ENCODE measurements at regions not wholly inside any gene's neighbourhood (a gene's known extent, or its start where the extent isn't known, plus 50 kb on each side); places are given as distances from the start of the nearest gene placed in this dataset.

DNA sequence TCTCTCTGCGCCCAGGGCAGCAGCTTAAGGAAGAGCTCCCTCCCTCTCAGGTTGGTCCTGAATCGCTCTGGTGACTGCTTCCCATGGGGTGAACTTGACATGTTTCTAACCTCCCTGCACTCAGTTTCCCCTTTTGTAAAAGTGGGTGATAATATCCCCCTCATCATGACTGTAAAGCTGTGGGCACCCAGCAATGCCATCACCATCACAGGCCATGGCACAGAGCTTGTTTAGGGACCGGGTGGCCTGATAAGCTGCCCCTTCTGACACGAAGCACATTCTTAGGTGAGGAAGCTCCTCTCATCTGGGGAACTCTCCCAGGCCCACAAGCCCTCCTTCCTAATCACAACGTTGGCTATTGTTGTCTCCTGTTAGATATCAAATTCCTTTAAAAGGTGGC is 972.8 kb upstream of the ZNF722 start:
- Histone ChIP-seq H3K4me2 (ENCODE audit: low read length) (no peak overlapping the region), H4K20me1 (ENCODE audit: insufficient read depth, low read length) (no peaks in the 10 kb centered on the region), H3K9me2 (ENCODE audit: insufficient read depth, low read length) (no peaks in the 10 kb centered on the region), H3K27ac (ENCODE audit: low read depth, low read length, poor library complexity, severe bottlenecking) (no peak overlapping the region), H3K4me1 (ENCODE audit: insufficient read depth, low read length, poor library complexity, severe bottlenecking) (no peaks in the 10 kb centered on the region), H3K36me3 (ENCODE audit: insufficient read depth, low read length) (no peaks in the 10 kb centered on the region), H3K79me2 (ENCODE audit: insufficient read depth, low read depth, low read length) (no peaks in the 10 kb centered on the region), H3K4me3 (ENCODE audit: low read depth, low read length, poor library complexity, severe bottlenecking) (no peak overlapping the region), H2AFZ (ENCODE audit: low read length) (no peak overlapping the region), H3K9me3 (ENCODE audit: low read length) (no peaks in the 10 kb centered on the region)
- no peak for TF ChIP-seq CTCF (conservative IDR thresholded peaks at IDR 0.05; ENCODE audit: low read length)
- TF ChIP-seq EZH2phosphoT487 (IDR thresholded peaks at IDR 0.05; ENCODE audit: borderline replicate concordance, low read depth, low read length) = no peak
- no peak for DNase-seq (ENCODE audit: low spot score)
- ChIA-PET POLR2A (no interaction called here), CTCF (ENCODE audit: unreplicated experiment) (no interaction called here)
- intact Hi-C loops (cut with micrococcal nuclease; ENCODE audit: unreplicated experiment) = no loop called here
- no TSS peak for BruUV-seq (replicated peaks)

- Histone ChIP-seq H4K20me1 (ENCODE audit: insufficient read depth, low read length) (no peaks in the 10 kb centered on the region), H3K79me2 (ENCODE audit: insufficient read depth, low read depth, low read length) (no peaks in the 10 kb centered on the region), H3K4me3 (ENCODE audit: low read depth, low read length, poor library complexity, severe bottlenecking) (no peak overlapping the region), H3K36me3 (ENCODE audit: insufficient read depth, low read length) (no peaks in the 10 kb centered on the region), H3K9me3 (ENCODE audit: low read length) (no peaks in the 10 kb centered on the region), H2AFZ (ENCODE audit: low read length) (no peak overlapping the region), H3K9me2 (ENCODE audit: insufficient read depth, low read length) (no peaks in the 10 kb centered on the region), H3K4me2 (ENCODE audit: low read length) (no peak overlapping the region), H3K27ac (ENCODE audit: low read depth, low read length, poor library complexity, severe bottlenecking) (no peak overlapping the region), H3K4me1 (ENCODE audit: insufficient read depth, low read length, poor library complexity, severe bottlenecking) (no peaks in the 10 kb centered on the region)
- TF ChIP-seq EZH2phosphoT487 (IDR thresholded peaks at IDR 0.05; ENCODE audit: borderline replicate concordance, low read depth, low read length) = no peak
- no peak for TF ChIP-seq CTCF (conservative IDR thresholded peaks at IDR 0.05; ENCODE audit: low read length)
- BruUV-seq (replicated peaks) = no TSS peak
- no peak for DNase-seq (ENCODE audit: low spot score)
- intact Hi-C loops (cut with micrococcal nuclease; ENCODE audit: unreplicated experiment) = no loop called here
- ChIA-PET CTCF (ENCODE audit: unreplicated experiment) (no interaction called here), POLR2A (no interaction called here)
These were observed 971.6 kb upstream of the ZNF722 start for GRCh38 chr7:63027075-63027474.

- no peak for DNase-seq (ENCODE audit: low spot score)
- Histone ChIP-seq H3K4me1 (ENCODE audit: insufficient read depth, low read length, poor library complexity, severe bottlenecking) (no peaks in the 10 kb centered on the region), H3K9me3 (ENCODE audit: low read length) (no peaks in the 10 kb centered on the region), H3K9me2 (ENCODE audit: insufficient read depth, low read length) (no peaks in the 10 kb centered on the region), H4K20me1 (ENCODE audit: insufficient read depth, low read length) (no peaks in the 10 kb centered on the region), H2AFZ (ENCODE audit: low read length) (no peak overlapping the region), H3K4me2 (ENCODE audit: low read length) (no peak overlapping the region), H3K27ac (ENCODE audit: low read depth, low read length, poor library complexity, severe bottlenecking) (no peak overlapping the region), H3K36me3 (ENCODE audit: insufficient read depth, low read length) (no peaks in the 10 kb centered on the region), H3K4me3 (ENCODE audit: low read depth, low read length, poor library complexity, severe bottlenecking) (no peak overlapping the region), H3K79me2 (ENCODE audit: insufficient read depth, low read depth, low read length) (no peaks in the 10 kb centered on the region)
- no peak for TF ChIP-seq EZH2phosphoT487 (IDR thresholded peaks at IDR 0.05; ENCODE audit: borderline replicate concordance, low read depth, low read length)
- TF ChIP-seq CTCF (conservative IDR thresholded peaks at IDR 0.05; ENCODE audit: low read length) = no peak
- POLR2A ChIA-PET = no interaction called here
- CTCF ChIA-PET (ENCODE audit: unreplicated experiment) = no interaction called here
- intact Hi-C loops (cut with micrococcal nuclease; ENCODE audit: unreplicated experiment) = no loop called here
- no TSS peak for BruUV-seq (replicated peaks)
These were observed 970.1 kb upstream of the ZNF722 start for GRCh38 chr7:63028376-63029206.
